MM.1S (cell line): ENCODE measurements at regions not wholly inside any gene's neighbourhood (a gene's known extent, or its start where the extent isn't known, plus 50 kb on each side); places are given as distances from the start of the nearest gene placed in this dataset.

Experiments used
- DNase-seq: peaks from one replicate; pipeline ENCODE4 v3.0.0-alpha.2; 2015
- H2AFZ ChIP-seq: fragments of 300-600 bp; sonication (generic); 2 replicates; pipeline ENCODE4 v1.6.0; 2016; ENCODE audit warnings: antibody characterized with exemption, low read length
- H3F3A ChIP-seq: fragments of 300-600 bp; sonication (generic); 2 replicates; pipeline ENCODE4 v1.6.1; 2016; ENCODE audit warnings: mild to moderate bottlenecking, antibody characterized with exemption, low read length, moderate library complexity, mixed read lengths; ENCODE audit not compliant: insufficient read depth
- H3K27ac ChIP-seq: fragments of 300-600 bp; sonication (generic); 2 replicates; pipeline ENCODE4 v1.5.1; 2016; ENCODE audit warnings: mild to moderate bottlenecking, low read length
- H3K27me3 ChIP-seq: fragments of 300-600 bp; sonication (generic); replicated peaks from 2 replicates; pipeline ENCODE4 v1.6.0; 2016; ENCODE audit warnings: low read length; ENCODE audit not compliant: insufficient read depth
- H3K36me3 ChIP-seq: fragments of 300-600 bp; sonication (generic); replicated peaks from 2 replicates; pipeline ENCODE4 v1.6.1; 2016; ENCODE audit warnings: mild to moderate bottlenecking, low read length, mixed read lengths; ENCODE audit not compliant: insufficient read depth
- H3K4me1 ChIP-seq: fragments of 300-600 bp; sonication (generic); 2 replicates; pipeline ENCODE4 v1.6.1; 2016; ENCODE audit warnings: low read length, mixed read lengths
- H3K4me2 ChIP-seq: fragments of 300-600 bp; sonication (generic); 2 replicates; pipeline ENCODE4 v1.6.0; 2016; ENCODE audit warnings: low read depth, low read length
- H3K4me3 ChIP-seq: fragments of 300-600 bp; sonication (generic); 2 replicates; pipeline ENCODE4 v1.5.1; 2016; ENCODE audit warnings: low read length, mixed read lengths
- H3K79me2 ChIP-seq: fragments of 300-600 bp; sonication (generic); 2 replicates; pipeline ENCODE4 v1.6.1; 2016; ENCODE audit warnings: mixed run types, low read length, mixed read lengths
- H3K9ac ChIP-seq: fragments of 300-600 bp; sonication (generic); 2 replicates; pipeline ENCODE4 v1.6.1; 2016; ENCODE audit warnings: low read length, mixed read lengths
- H3K9me2 ChIP-seq: fragments of 300-600 bp; sonication (generic); replicated peaks from 2 replicates; pipeline ENCODE4 v1.6.1; 2016; ENCODE audit warnings: mild to moderate bottlenecking, low read length, mixed read lengths; ENCODE audit not compliant: insufficient read depth
- H3K9me3 ChIP-seq: fragments of 300-600 bp; sonication (generic); replicated peaks from 2 replicates; pipeline ENCODE4 v1.6.1; 2016; ENCODE audit warnings: mild to moderate bottlenecking, low read length, mixed read lengths; ENCODE audit not compliant: insufficient read depth
- H4K20me1 ChIP-seq: fragments of 300-600 bp; sonication (generic); 2 replicates; pipeline ENCODE4 v1.6.1; 2016; ENCODE audit warnings: mild to moderate bottlenecking, low read length, moderate library complexity, mixed read lengths; ENCODE audit not compliant: insufficient read depth
- EZH2 ChIP-seq: fragments of 300-600 bp; sonication (generic); optimal IDR thresholded peaks from 2 replicates; pipeline ENCODE3; 2017; ENCODE audit warnings: low read depth, mild to moderate bottlenecking, antibody characterized with exemption, low read length, mixed read lengths
- EZH2phosphoT487 ChIP-seq: fragments of 300-600 bp; sonication (generic); IDR thresholded peaks from 2 replicates; pipeline ENCODE4 v1.6.1; 2018; ENCODE audit warnings: antibody characterized with exemption, low read length
- TF ChIP-seq, protein P1 (sequence below): fragments of 300-600 bp; sonication (generic); IDR thresholded peaks from 2 replicates; pipeline ENCODE4 v1.5.1; 2016; ENCODE audit warnings: antibody characterized with exemption, low read length, mixed read lengths

DNA sequence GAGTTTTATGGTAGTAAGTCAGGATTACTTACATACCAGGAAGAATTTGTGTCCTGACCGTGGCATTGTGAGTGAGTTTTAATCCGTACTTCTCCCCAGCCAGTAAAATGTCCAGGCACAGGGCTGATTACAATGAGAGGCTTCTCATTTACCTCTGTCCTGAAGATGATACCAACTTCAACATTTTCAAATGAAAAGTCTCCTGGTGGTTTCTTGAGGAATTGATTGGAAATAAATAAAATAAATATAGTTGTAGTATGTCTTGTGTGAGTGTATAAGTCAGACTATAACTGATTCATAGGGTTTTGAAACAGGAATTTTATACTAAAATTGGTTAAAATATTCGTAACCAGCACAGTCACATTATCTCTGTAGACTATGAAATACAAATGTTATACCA lies 382.5 kb downstream of the ETS1 start:
- TF ChIP-seq EZH2 (no peak), EZH2phosphoT487 (no peak)
- TF ChIP-seq, protein P1, sequence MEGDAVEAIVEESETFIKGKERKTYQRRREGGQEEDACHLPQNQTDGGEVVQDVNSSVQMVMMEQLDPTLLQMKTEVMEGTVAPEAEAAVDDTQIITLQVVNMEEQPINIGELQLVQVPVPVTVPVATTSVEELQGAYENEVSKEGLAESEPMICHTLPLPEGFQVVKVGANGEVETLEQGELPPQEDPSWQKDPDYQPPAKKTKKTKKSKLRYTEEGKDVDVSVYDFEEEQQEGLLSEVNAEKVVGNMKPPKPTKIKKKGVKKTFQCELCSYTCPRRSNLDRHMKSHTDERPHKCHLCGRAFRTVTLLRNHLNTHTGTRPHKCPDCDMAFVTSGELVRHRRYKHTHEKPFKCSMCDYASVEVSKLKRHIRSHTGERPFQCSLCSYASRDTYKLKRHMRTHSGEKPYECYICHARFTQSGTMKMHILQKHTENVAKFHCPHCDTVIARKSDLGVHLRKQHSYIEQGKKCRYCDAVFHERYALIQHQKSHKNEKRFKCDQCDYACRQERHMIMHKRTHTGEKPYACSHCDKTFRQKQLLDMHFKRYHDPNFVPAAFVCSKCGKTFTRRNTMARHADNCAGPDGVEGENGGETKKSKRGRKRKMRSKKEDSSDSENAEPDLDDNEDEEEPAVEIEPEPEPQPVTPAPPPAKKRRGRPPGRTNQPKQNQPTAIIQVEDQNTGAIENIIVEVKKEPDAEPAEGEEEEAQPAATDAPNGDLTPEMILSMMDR, result no peak
- DNase-seq, result no peak
- no peak overlapping the region for H2AFZ ChIP-seq
- H3K9ac ChIP-seq, result no peak overlapping the region
- H4K20me1 ChIP-seq, result no peaks in the 10 kb centered on the region
- no peaks in the 10 kb centered on the region for H3K4me1 ChIP-seq
- H3K9me3 ChIP-seq, result no peaks in the 10 kb centered on the region
- no peaks in the 10 kb centered on the region for H3K27me3 ChIP-seq
- H3K27ac ChIP-seq, result no peak overlapping the region
- no peak overlapping the region for H3K4me2 ChIP-seq
- H3K9me2 ChIP-seq, result no peaks in the 10 kb centered on the region
- H3K79me2 ChIP-seq, result no peaks in the 10 kb centered on the region
- H3F3A ChIP-seq, result no peaks in the 10 kb centered on the region
- no peak overlapping the region for H3K4me3 ChIP-seq
- H3K36me3 ChIP-seq, result no peaks in the 10 kb centered on the region

DNA sequence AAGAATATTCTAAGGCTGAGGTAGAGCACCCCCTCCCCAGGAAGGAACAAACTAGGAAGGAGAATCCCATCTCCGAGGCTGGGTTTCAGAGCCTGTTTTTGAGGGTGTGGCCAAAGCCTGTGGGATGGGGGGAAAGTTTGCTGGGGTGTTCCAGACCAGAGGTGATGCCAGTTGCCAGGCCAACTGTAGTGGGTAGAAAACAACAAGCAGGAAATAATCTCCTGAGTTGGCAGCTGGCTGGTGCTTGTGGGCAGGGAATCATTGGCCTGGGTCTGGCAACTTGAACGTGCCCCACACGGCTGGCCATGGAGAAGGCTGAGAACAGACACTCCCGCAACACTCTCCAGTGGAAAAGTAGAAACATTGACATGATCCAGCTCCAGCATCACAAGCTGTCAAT lies 385.6 kb downstream of the ETS1 start:
- Histone ChIP-seq H3F3A (no peaks in the 10 kb centered on the region), H3K4me2 (no peak overlapping the region), H4K20me1 (no peaks in the 10 kb centered on the region), H3K9me2 (no peaks in the 10 kb centered on the region), H3K27ac (no peak overlapping the region), H3K9me3 (no peaks in the 10 kb centered on the region), H2AFZ (no peak overlapping the region), H3K4me1 (no peaks in the 10 kb centered on the region), H3K36me3 (no peaks in the 10 kb centered on the region), H3K9ac (no peak overlapping the region), H3K27me3 (no peaks in the 10 kb centered on the region), H3K4me3 (no peak overlapping the region), H3K79me2 (no peaks in the 10 kb centered on the region)
- DNase-seq, result no peak
- TF ChIP-seq, protein P1, result no peak
- TF ChIP-seq EZH2phosphoT487, result no peak

DNA sequence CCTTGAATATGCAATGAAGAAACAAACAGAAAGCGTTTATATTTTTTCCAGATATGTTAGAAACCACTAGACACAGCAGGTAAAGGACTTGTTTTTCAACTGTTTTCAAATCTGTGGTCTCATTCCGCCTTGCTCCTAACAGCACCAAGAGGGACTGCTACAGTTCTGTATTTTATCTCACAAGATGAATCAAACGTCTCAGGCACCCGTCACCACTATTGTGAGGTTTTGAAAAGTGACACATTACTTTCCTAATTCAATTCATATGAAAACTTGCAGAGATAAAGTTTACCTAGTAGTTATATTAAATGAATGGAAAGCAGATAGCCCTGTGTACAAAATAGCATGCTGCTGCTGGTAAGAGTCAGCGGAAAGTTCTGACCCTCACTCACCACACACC lies 386.3 kb downstream of the ETS1 start:
- Histone ChIP-seq H3K4me1 (no peaks in the 10 kb centered on the region), H3K9me3 (no peaks in the 10 kb centered on the region), H3K27me3 (no peaks in the 10 kb centered on the region), H3K9ac (no peak overlapping the region), H3K4me2 (no peak overlapping the region), H3K4me3 (no peak overlapping the region), H3K36me3 (no peaks in the 10 kb centered on the region), H3K27ac (no peak overlapping the region), H3K79me2 (no peaks in the 10 kb centered on the region), H3K9me2 (no peaks in the 10 kb centered on the region), H4K20me1 (no peaks in the 10 kb centered on the region), H3F3A (no peaks in the 10 kb centered on the region), H2AFZ (no peak overlapping the region)
- TF ChIP-seq EZH2, result no peak
- TF ChIP-seq, protein P1, result no peak
- no peak for TF ChIP-seq EZH2phosphoT487
- DNase-seq, result no peak

DNA sequence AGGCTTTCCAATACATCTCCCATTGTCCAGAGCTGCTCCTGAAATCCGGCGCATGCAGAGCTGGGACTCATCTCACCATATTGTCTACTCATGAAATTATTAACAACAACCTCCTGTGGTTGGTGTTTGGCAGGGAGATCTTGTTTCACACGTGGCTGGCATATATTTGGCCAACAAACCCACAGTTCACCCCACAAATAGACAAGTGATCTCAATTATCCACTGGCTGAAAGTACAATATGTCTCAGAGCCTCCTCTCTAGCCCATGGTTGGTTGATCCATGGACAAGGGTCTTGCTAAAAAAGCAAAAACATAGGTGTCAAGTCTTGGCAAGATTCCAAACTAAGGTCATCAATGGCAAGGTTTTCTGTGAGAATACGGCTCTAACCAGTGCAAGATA lies 386.9 kb downstream of the ETS1 start:
- H3K9me3 ChIP-seq, result no peaks in the 10 kb centered on the region
- TF ChIP-seq EZH2 (no peak), EZH2phosphoT487 (no peak)
- TF ChIP-seq, protein P1, result no peak
- H3K9me2 ChIP-seq, result no peaks in the 10 kb centered on the region
- no peak overlapping the region for H3K27ac ChIP-seq
- H3K4me3 ChIP-seq, result no peak overlapping the region
- H3K9ac ChIP-seq, result no peak overlapping the region
- H3K4me2 ChIP-seq, result no peak overlapping the region
- no peaks in the 10 kb centered on the region for H3K4me1 ChIP-seq
- no peak for DNase-seq
- no peaks in the 10 kb centered on the region for H3K27me3 ChIP-seq
- H4K20me1 ChIP-seq, result no peaks in the 10 kb centered on the region
- H3K36me3 ChIP-seq, result no peaks in the 10 kb centered on the region
- H3F3A ChIP-seq, result no peaks in the 10 kb centered on the region
- H3K79me2 ChIP-seq, result no peaks in the 10 kb centered on the region
- H2AFZ ChIP-seq, result no peak overlapping the region
